ENCODE measurements at regions not wholly inside any gene's neighbourhood (a gene's known extent, or its start where the extent isn't known, plus 50 kb on each side); places are given as distances from the start of the nearest gene placed in this dataset.

DNA sequence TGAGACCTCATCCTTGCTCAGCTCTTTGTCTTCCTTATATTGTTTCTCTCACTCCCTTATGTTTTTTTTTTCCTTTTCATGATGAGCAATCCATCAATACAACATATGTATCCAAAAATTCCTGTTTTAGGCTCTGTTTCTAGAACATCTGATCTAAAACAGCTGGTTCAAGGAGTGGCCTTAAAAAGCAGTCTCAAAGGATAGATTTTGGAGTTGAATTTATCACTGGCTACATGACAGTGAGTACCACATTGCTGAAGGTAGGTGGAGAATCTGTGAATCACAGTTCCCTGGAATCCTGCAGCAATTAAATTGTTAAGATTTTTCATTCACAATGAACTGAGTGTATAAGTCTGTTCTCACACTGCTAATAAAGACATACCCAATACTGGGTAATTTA is 155.8 kb upstream of the ADAMTS5 start:
- DNase-seq (ENCODE audit: low spot score) (no peak), ATAC-seq (no peak)
- Mint-ChIP-seq H3K27me3 (ENCODE audit: insufficient read depth, low read depth, poor library complexity) (no peaks in the 10 kb centered on the region), H3K27ac (no peak overlapping the region), H3K36me3 (ENCODE audit: low read depth) (no peaks in the 10 kb centered on the region), H3K4me1 (no peaks in the 10 kb centered on the region), H3K9me3 (no peaks in the 10 kb centered on the region), H3K4me3 (no peak overlapping the region)
- H3K4me2 ChIP-seq: no peak overlapping the region
- no peak overlapping the region for H3K4me3 ChIP-seq
- H3K27ac ChIP-seq (ENCODE audit: low read depth): no peak overlapping the region
- H3K27me3 ChIP-seq (ENCODE audit: insufficient read depth): no peaks in the 10 kb centered on the region
- no peaks in the 10 kb centered on the region for H3K4me1 ChIP-seq (ENCODE audit: insufficient read depth)
- no peak overlapping the region for H2AFZ ChIP-seq
- no peaks in the 10 kb centered on the region for H3F3A ChIP-seq (replicated peaks; ENCODE audit: low read depth)
- no peaks in the 10 kb centered on the region for H4K20me1 ChIP-seq (replicated peaks; ENCODE audit: insufficient read depth)
- H3K79me2 ChIP-seq (replicated peaks; ENCODE audit: insufficient read depth): no peaks in the 10 kb centered on the region
- H3K9me2 ChIP-seq (ENCODE audit: insufficient read depth): no peaks in the 10 kb centered on the region
- TF ChIP-seq STAT1 (IDR thresholded peaks at IDR 0.05; ENCODE audit: unreplicated experiment) (no peak), JUNB (IDR thresholded peaks at IDR 0.05; ENCODE audit: unreplicated experiment) (no peak), CREB1 (CRISPR knock-in tag; IDR thresholded peaks at IDR 0.05; ENCODE audit: low read depth) (no peak), NANOG (IDR thresholded peaks at IDR 0.05; ENCODE audit: borderline replicate concordance) (no peak), EZH2 (IDR thresholded peaks at IDR 0.05; ENCODE audit: low read depth, unreplicated experiment) (no peak), POLR2AphosphoS5 (IDR thresholded peaks at IDR 0.05; ENCODE audit: low read depth) (no peak)
- TF ChIP-seq, protein P1, sequence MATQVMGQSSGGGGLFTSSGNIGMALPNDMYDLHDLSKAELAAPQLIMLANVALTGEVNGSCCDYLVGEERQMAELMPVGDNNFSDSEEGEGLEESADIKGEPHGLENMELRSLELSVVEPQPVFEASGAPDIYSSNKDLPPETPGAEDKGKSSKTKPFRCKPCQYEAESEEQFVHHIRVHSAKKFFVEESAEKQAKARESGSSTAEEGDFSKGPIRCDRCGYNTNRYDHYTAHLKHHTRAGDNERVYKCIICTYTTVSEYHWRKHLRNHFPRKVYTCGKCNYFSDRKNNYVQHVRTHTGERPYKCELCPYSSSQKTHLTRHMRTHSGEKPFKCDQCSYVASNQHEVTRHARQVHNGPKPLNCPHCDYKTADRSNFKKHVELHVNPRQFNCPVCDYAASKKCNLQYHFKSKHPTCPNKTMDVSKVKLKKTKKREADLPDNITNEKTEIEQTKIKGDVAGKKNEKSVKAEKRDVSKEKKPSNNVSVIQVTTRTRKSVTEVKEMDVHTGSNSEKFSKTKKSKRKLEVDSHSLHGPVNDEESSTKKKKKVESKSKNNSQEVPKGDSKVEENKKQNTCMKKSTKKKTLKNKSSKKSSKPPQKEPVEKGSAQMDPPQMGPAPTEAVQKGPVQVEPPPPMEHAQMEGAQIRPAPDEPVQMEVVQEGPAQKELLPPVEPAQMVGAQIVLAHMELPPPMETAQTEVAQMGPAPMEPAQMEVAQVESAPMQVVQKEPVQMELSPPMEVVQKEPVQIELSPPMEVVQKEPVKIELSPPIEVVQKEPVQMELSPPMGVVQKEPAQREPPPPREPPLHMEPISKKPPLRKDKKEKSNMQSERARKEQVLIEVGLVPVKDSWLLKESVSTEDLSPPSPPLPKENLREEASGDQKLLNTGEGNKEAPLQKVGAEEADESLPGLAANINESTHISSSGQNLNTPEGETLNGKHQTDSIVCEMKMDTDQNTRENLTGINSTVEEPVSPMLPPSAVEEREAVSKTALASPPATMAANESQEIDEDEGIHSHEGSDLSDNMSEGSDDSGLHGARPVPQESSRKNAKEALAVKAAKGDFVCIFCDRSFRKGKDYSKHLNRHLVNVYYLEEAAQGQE (IDR thresholded peaks at IDR 0.05; ENCODE audit: unreplicated experiment): no peak
- no peaks in the 10 kb centered on the region for H3K36me3 ChIP-seq (ENCODE audit: insufficient read depth)

DNA sequence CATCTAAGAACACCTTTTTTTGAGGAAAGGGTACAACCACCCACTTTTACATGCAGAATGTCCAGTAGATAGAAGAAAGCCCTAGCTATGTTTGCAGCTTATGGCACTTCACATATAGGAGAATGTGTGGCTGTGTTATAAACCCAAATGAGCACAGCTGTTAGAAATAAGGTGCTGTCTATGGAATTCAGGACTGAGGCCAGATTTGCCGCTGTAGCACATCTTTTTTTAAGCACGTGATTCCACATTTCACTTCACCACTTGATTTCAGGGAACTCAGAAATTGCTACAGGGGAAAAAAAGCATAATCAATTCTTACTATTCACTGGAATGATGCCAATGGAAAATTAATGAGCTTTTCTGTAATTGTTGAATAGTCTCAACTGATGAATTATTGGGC is 147.2 kb upstream of the ADAMTS5 start:
- Histone ChIP-seq H3K4me3 (no peak overlapping the region), H3K27me3 (ENCODE audit: insufficient read depth) (no peaks in the 10 kb centered on the region), H3K4me2 (no peak overlapping the region), H3K27ac (ENCODE audit: low read depth) (no peak overlapping the region), H3K36me3 (ENCODE audit: insufficient read depth) (no peaks in the 10 kb centered on the region), H4K20me1 (replicated peaks; ENCODE audit: insufficient read depth) (no peaks in the 10 kb centered on the region), H3K9me2 (ENCODE audit: insufficient read depth) (no peaks in the 10 kb centered on the region), H2AFZ (no peak overlapping the region), H3K79me2 (replicated peaks; ENCODE audit: insufficient read depth) (no peaks in the 10 kb centered on the region), H3F3A (replicated peaks; ENCODE audit: low read depth) (no peaks in the 10 kb centered on the region), H3K4me1 (ENCODE audit: insufficient read depth) (peaks cover 15% of the 10 kb centered on the region)
- peaks cover 3% of the 10 kb centered on the region; the same call in 1 of the 3 replicates for H3K36me3 Mint-ChIP-seq (ENCODE audit: low read depth)
- H3K9me3 Mint-ChIP-seq: peaks cover 4% of the 10 kb centered on the region; the same call in 2 of the 3 replicates
- peaks cover 7% of the 10 kb centered on the region; the same call in 2 of the 3 replicates for H3K4me1 Mint-ChIP-seq
- no peak overlapping the region for H3K27ac Mint-ChIP-seq
- H3K4me3 Mint-ChIP-seq: no peak overlapping the region
- H3K27me3 Mint-ChIP-seq (ENCODE audit: insufficient read depth, low read depth, poor library complexity): peaks cover 2% of the 10 kb centered on the region
- DNase-seq (ENCODE audit: low spot score) (no peak), ATAC-seq (no peak)
- no peak for TF ChIP-seq NANOG (IDR thresholded peaks at IDR 0.05; ENCODE audit: borderline replicate concordance)
- no peak for TF ChIP-seq CREB1 (CRISPR knock-in tag; IDR thresholded peaks at IDR 0.05; ENCODE audit: low read depth)
- TF ChIP-seq EZH2phosphoT487 (IDR thresholded peaks at IDR 0.05; ENCODE audit: unreplicated experiment): no peak
- TF ChIP-seq ZNF331 (CRISPR knock-in tag; IDR thresholded peaks at IDR 0.05; ENCODE audit: low read depth): no peak
- TF ChIP-seq ZNF114 (CRISPR knock-in tag; IDR thresholded peaks at IDR 0.05): no peak
- no peak for TF ChIP-seq JUNB (IDR thresholded peaks at IDR 0.05; ENCODE audit: unreplicated experiment)
- TF ChIP-seq, protein P2, sequence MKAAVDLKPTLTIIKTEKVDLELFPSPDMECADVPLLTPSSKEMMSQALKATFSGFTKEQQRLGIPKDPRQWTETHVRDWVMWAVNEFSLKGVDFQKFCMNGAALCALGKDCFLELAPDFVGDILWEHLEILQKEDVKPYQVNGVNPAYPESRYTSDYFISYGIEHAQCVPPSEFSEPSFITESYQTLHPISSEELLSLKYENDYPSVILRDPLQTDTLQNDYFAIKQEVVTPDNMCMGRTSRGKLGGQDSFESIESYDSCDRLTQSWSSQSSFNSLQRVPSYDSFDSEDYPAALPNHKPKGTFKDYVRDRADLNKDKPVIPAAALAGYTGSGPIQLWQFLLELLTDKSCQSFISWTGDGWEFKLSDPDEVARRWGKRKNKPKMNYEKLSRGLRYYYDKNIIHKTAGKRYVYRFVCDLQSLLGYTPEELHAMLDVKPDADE (IDR thresholded peaks at IDR 0.05): no peak
- TF ChIP-seq POLR2AphosphoS5 (IDR thresholded peaks at IDR 0.05; ENCODE audit: low read depth): no peak
- TF ChIP-seq, protein P3, sequence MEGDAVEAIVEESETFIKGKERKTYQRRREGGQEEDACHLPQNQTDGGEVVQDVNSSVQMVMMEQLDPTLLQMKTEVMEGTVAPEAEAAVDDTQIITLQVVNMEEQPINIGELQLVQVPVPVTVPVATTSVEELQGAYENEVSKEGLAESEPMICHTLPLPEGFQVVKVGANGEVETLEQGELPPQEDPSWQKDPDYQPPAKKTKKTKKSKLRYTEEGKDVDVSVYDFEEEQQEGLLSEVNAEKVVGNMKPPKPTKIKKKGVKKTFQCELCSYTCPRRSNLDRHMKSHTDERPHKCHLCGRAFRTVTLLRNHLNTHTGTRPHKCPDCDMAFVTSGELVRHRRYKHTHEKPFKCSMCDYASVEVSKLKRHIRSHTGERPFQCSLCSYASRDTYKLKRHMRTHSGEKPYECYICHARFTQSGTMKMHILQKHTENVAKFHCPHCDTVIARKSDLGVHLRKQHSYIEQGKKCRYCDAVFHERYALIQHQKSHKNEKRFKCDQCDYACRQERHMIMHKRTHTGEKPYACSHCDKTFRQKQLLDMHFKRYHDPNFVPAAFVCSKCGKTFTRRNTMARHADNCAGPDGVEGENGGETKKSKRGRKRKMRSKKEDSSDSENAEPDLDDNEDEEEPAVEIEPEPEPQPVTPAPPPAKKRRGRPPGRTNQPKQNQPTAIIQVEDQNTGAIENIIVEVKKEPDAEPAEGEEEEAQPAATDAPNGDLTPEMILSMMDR (conservative IDR thresholded peaks at IDR 0.05; ENCODE audit: low read depth in 2 of 2): no peak
- TF ChIP-seq STAT1 (IDR thresholded peaks at IDR 0.05; ENCODE audit: unreplicated experiment): no peak

All from GM23338 (cell line).